ENCODE measurements at regions not wholly inside any gene's neighbourhood (a gene's known extent, or its start where the extent isn't known, plus 50 kb on each side); places are given as distances from the start of the nearest gene placed in this dataset.

DNA sequence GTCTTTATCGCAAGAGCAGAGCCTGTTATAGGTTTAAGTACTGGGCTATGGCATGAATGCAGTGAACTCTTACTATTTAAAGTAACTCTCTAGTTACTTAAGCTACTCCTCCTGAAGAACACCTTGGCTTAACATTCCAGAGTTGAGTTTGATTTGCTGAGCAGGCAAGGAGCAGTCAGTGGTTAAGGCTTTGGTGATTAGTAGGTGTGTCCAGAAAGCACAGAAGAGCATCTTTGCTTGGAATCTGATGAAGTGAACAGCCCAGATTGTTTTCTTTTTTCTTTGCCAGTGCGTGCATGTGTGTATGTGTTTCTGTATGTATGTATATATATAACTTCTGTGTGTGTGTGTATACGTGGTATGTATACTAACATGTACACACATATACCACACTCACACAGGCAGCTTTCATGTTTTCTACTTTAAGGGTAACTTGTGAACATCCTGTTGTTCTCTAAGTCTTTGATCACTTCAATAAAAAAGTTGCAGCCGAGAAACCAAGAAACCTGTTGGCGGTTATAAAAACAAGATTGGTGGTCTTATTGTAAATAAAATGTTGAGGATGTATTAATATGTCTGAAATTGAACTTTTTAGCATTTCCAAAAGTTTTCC, 56.2 kb upstream of the TULP4 start:
- TF ChIP-seq YY1 (IDR thresholded peaks at IDR 0.05; ENCODE audit: borderline replicate concordance in 1 of 3, control insufficient read depth in 1 of 3, extremely low read depth in 1 of 3, insufficient read depth in 3 of 3, insufficient read length in 1 of 3, insufficient replicate concordance in 2 of 3, low read depth in 1 of 3, low read length in 2 of 3), result no peak
- TF ChIP-seq NFRKB (IDR thresholded peaks at IDR 0.05; ENCODE audit: low read depth), result no peak
- TF ChIP-seq GTF2A2 (tag; IDR thresholded peaks at IDR 0.05), result no peak
- TF ChIP-seq, protein P1, sequence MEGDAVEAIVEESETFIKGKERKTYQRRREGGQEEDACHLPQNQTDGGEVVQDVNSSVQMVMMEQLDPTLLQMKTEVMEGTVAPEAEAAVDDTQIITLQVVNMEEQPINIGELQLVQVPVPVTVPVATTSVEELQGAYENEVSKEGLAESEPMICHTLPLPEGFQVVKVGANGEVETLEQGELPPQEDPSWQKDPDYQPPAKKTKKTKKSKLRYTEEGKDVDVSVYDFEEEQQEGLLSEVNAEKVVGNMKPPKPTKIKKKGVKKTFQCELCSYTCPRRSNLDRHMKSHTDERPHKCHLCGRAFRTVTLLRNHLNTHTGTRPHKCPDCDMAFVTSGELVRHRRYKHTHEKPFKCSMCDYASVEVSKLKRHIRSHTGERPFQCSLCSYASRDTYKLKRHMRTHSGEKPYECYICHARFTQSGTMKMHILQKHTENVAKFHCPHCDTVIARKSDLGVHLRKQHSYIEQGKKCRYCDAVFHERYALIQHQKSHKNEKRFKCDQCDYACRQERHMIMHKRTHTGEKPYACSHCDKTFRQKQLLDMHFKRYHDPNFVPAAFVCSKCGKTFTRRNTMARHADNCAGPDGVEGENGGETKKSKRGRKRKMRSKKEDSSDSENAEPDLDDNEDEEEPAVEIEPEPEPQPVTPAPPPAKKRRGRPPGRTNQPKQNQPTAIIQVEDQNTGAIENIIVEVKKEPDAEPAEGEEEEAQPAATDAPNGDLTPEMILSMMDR (IDR thresholded peaks at IDR 0.05 in 2 of 3, conservative IDR thresholded peaks at IDR 0.05 in 1 of 3; ENCODE audit: insufficient read depth in 2 of 3, low read depth in 1 of 3, low read length in 3 of 3), result no peak
- no peak for TF ChIP-seq EP300 (IDR thresholded peaks at IDR 0.05; ENCODE audit: low read length)
- no peak for TF ChIP-seq ELF1 (tag; IDR thresholded peaks at IDR 0.05)
- no peak for TF ChIP-seq SPI1 (IDR thresholded peaks at IDR 0.05; ENCODE audit: borderline replicate concordance, low read depth, low read length)
- TF ChIP-seq RNF2 (IDR thresholded peaks at IDR 0.05), result no peak
- no peak for TF ChIP-seq COPS2 (conservative IDR thresholded peaks at IDR 0.05)
